ENCODE measurements at regions not wholly inside any gene's neighbourhood (a gene's known extent, or its start where the extent isn't known, plus 50 kb on each side); places are given as distances from the start of the nearest gene placed in this dataset.
"Not testable (repeated sequence)": the region's sequence is repeated elsewhere in the genome, so short reads cannot be mapped to it uniquely, and the experiment has no call there.

- intact Hi-C loops (cut with DNase I) = no loop called here
Measured at GRCh38 chr7:109895536-109895935, 1195.4 kb upstream of the LRRN3 start.

GRCh38 chr7:109901926-109902325 lies 1189.0 kb upstream of the LRRN3 start:
- intact Hi-C loops (cut with DNase I) = no loop called here
- Histone ChIP-seq H3K27ac (no peak overlapping the region), H3K27me3 (no peaks in the 10 kb centered on the region), H3K9me3 (no peaks in the 10 kb centered on the region), H3K36me3 (no peaks in the 10 kb centered on the region), H3K4me1 (no peaks in the 10 kb centered on the region), H3K4me3 (replicated peaks in 1 of 3) (no peak overlapping the region)
- WGBS, 2 donors = 80 to 81% methylated on average over 1 of the region's 1 CpG
- DNase-seq = no peak
- TF ChIP-seq POLR2A (IDR thresholded peaks at IDR 0.05) (no peak), CTCF (IDR thresholded peaks at IDR 0.05) (no peak)

More at GRCh38 chr7:109895536-109895935, 1195.4 kb upstream of the LRRN3 start:
- TF ChIP-seq POLR2A (IDR thresholded peaks at IDR 0.05) (no peak), CTCF (IDR thresholded peaks at IDR 0.05) (no peak)
- H3K36me3 ChIP-seq = no peaks in the 10 kb centered on the region
- no peaks in the 10 kb centered on the region for H3K9me3 ChIP-seq
- no peak overlapping the region for H3K27ac ChIP-seq
- H3K4me1 ChIP-seq = no peaks in the 10 kb centered on the region
- WGBS, 2 donors = 80 to 85% methylated on average over 3 of the region's 3 CpGs
- DNase-seq = no peak
- no peak overlapping the region for H3K4me3 ChIP-seq (replicated peaks in 1 of 3)
- no peaks in the 10 kb centered on the region for H3K27me3 ChIP-seq

- H3K9me3 ChIP-seq; DNase-seq; H3K27me3 ChIP-seq; H3K4me1 ChIP-seq; intact Hi-C loops (cut with DNase I); H3K36me3 ChIP-seq; H3K4me3 ChIP-seq (replicated peaks in 1 of 3); H3K27ac ChIP-seq: not testable (repeated sequence)
- WGBS, 2 donors = 88 to 92% methylated on average over 21 of the region's 21 CpGs
Measured at GRCh38 chr7:109905368-109906065, 1185.4 kb upstream of the LRRN3 start.

- Histone ChIP-seq H3K36me3 (no peaks in the 10 kb centered on the region), H3K27me3 (no peaks in the 10 kb centered on the region), H3K4me1 (no peaks in the 10 kb centered on the region), H3K27ac (no peak overlapping the region), H3K9me3 (no peaks in the 10 kb centered on the region), H3K4me3 (replicated peaks in 1 of 3) (no peak overlapping the region)
- no peak for TF ChIP-seq CTCF (IDR thresholded peaks at IDR 0.05)
- no peak for TF ChIP-seq POLR2A (IDR thresholded peaks at IDR 0.05)
- WGBS, 2 donors = 88% methylated on average over 3 of the region's 3 CpGs
- intact Hi-C loops (cut with DNase I) = no loop called here
- no peak for DNase-seq
Measured at GRCh38 chr7:109915670-109916069, 1175.3 kb upstream of the LRRN3 start.

GRCh38 chr7:109926738-109927137 lies 1164.2 kb upstream of the LRRN3 start:
- no peak overlapping the region for H3K27ac ChIP-seq

More at GRCh38 chr7:109926738-109927137, 1164.2 kb upstream of the LRRN3 start:
- H3K27me3 ChIP-seq = no peaks in the 10 kb centered on the region
- H3K9me3 ChIP-seq = no peaks in the 10 kb centered on the region
- intact Hi-C loops (cut with DNase I) = no loop called here
- no peak overlapping the region for H3K4me3 ChIP-seq (replicated peaks in 1 of 3)
- no peaks in the 10 kb centered on the region for H3K36me3 ChIP-seq
- 45 to 59% methylated on average over 2 of the region's 2 CpGs for WGBS, 2 donors
- no peak for DNase-seq
- H3K4me1 ChIP-seq = no peaks in the 10 kb centered on the region
- TF ChIP-seq CTCF (IDR thresholded peaks at IDR 0.05) (no peak), POLR2A (IDR thresholded peaks at IDR 0.05) (no peak)

Data from thyroid gland (tissue), 4 donors.